Astrocyte (in vitro differentiated cells and primary cell): ENCODE measurements at regions not wholly inside any gene's neighbourhood (a gene's known extent, or its start where the extent isn't known, plus 50 kb on each side); places are given as distances from the start of the nearest gene placed in this dataset.

ENCODE experiments used
- EZH2 ChIP-seq: IDR thresholded peaks from 2 replicates; pipeline ENCODE4 v1.6.1; 2012; ENCODE audit warnings: mild to moderate bottlenecking, low read length, inconsistent platforms; ENCODE audit not compliant: insufficient read depth
- TF ChIP-seq, protein P1 (sequence below): IDR thresholded peaks from 2 replicates; pipeline ENCODE4 v1.5.1; 2011; ENCODE audit warnings: low read depth, mild to moderate bottlenecking, inconsistent platforms, low read length, moderate library complexity; ENCODE audit not compliant: insufficient read depth

DNA sequence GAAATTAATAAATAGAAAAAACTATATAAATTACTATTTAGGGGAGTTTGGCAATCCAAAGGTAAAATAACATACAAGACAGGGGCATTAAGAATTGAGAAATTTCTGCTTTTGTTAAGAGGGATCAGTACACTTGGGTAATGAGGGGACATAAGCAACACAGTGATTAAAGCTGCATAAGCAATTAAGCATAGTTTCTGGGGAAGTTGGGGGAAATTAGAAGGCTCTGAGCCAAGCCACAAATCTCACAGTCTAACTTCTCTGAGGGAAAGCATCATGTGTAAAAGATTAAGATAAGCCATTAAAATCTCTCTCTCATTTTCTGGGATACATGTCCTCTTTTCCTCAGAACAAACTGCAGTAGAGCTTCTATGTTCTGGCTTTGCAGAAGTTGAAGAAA is 533.9 kb upstream of the LRFN5 start:
- TF ChIP-seq, protein P1, sequence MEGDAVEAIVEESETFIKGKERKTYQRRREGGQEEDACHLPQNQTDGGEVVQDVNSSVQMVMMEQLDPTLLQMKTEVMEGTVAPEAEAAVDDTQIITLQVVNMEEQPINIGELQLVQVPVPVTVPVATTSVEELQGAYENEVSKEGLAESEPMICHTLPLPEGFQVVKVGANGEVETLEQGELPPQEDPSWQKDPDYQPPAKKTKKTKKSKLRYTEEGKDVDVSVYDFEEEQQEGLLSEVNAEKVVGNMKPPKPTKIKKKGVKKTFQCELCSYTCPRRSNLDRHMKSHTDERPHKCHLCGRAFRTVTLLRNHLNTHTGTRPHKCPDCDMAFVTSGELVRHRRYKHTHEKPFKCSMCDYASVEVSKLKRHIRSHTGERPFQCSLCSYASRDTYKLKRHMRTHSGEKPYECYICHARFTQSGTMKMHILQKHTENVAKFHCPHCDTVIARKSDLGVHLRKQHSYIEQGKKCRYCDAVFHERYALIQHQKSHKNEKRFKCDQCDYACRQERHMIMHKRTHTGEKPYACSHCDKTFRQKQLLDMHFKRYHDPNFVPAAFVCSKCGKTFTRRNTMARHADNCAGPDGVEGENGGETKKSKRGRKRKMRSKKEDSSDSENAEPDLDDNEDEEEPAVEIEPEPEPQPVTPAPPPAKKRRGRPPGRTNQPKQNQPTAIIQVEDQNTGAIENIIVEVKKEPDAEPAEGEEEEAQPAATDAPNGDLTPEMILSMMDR = no peak
- no peak for TF ChIP-seq EZH2
